Activated B cell treated with CpG ODN at 0.5 μM for 24 hours (primary cell): ENCODE measurements at regions not wholly inside any gene's neighbourhood (a gene's known extent, or its start where the extent isn't known, plus 50 kb on each side); places are given as distances from the start of the nearest gene placed in this dataset.
"Not testable (repeated sequence)": the region's sequence is repeated elsewhere in the genome, so short reads cannot be mapped to it uniquely, and the experiment has no call there.

Source experiments
- ATAC-seq: fragments of 200-7000 bp; cut with Tn5 transposase; one replicate; pipeline ENCODE4 v1.10.0; 2021; ENCODE audit warnings: low read depth, mild to moderate bottlenecking, moderate library complexity
- CTCF ChIA-PET: fragments of 350-600 bp; sonication (Branson Sonifier 250); formaldehyde crosslinking; loops from one replicate; lab custom pipeline; 2021; ENCODE audit warnings: antibody characterized with exemption; lab: Charles Lee
- POLR2A ChIA-PET: fragments of 350-600 bp; sonication (Branson Sonifier 250); formaldehyde crosslinking; loops from one replicate; lab custom pipeline; 2021; ENCODE audit warnings: antibody characterized with exemption; lab: Charles Lee
- DNase-seq: peaks from one replicate; pipeline ENCODE4 v3.0.0; 2022
- H3K27ac Mint-ChIP-seq: one replicate; pipeline ENCODE4 v1.8.0; 2020; ENCODE audit warnings: mixed read lengths
- H3K27me3 Mint-ChIP-seq: one replicate; pipeline ENCODE4 v1.8.0; 2021; ENCODE audit warnings: mixed read lengths
- H3K36me3 Mint-ChIP-seq: one replicate; pipeline ENCODE4 v1.8.0; 2021; ENCODE audit warnings: low read depth, mixed read lengths
- H3K4me1 Mint-ChIP-seq: one replicate; pipeline ENCODE4 v1.8.0; 2021; ENCODE audit warnings: mixed read lengths
- H3K4me3 Mint-ChIP-seq: one replicate; pipeline ENCODE4 v1.8.0; 2020; ENCODE audit warnings: mild to moderate bottlenecking, mixed read lengths
- H3K9me3 Mint-ChIP-seq: one replicate; pipeline ENCODE4 v1.8.0; 2020; ENCODE audit warnings: mixed read lengths
- intact Hi-C: fragments of 100-400 bp; cut with micrococcal nuclease; formaldehyde crosslinking; loops from one replicate; pipeline ENCODE4 v1.15.1; 2024
- TF ChIP-seq, protein P1 (sequence below): fragments of 200-600 bp; IDR thresholded peaks from one replicate; pipeline ENCODE4 v1.8.0; 2022; ENCODE audit warnings: antibody characterized with exemption, mild to moderate bottlenecking

GRCh38 chr11:109051200-109051599 is 370.8 kb upstream of the C11orf87 start:
- H3K9me3 Mint-ChIP-seq: peaks cover 2% of the 10 kb centered on the region
- CTCF ChIA-PET: no interaction called here
- H3K4me1 Mint-ChIP-seq: no peaks in the 10 kb centered on the region
- TF ChIP-seq, protein P1, sequence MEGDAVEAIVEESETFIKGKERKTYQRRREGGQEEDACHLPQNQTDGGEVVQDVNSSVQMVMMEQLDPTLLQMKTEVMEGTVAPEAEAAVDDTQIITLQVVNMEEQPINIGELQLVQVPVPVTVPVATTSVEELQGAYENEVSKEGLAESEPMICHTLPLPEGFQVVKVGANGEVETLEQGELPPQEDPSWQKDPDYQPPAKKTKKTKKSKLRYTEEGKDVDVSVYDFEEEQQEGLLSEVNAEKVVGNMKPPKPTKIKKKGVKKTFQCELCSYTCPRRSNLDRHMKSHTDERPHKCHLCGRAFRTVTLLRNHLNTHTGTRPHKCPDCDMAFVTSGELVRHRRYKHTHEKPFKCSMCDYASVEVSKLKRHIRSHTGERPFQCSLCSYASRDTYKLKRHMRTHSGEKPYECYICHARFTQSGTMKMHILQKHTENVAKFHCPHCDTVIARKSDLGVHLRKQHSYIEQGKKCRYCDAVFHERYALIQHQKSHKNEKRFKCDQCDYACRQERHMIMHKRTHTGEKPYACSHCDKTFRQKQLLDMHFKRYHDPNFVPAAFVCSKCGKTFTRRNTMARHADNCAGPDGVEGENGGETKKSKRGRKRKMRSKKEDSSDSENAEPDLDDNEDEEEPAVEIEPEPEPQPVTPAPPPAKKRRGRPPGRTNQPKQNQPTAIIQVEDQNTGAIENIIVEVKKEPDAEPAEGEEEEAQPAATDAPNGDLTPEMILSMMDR: no peak
- DNase-seq (no peak), ATAC-seq (no peak)
- intact Hi-C loops: no loop called here
- H3K27me3 Mint-ChIP-seq: no peaks in the 10 kb centered on the region
- no peak overlapping the region for H3K4me3 Mint-ChIP-seq
- no peak overlapping the region for H3K27ac Mint-ChIP-seq
- H3K36me3 Mint-ChIP-seq: no peaks in the 10 kb centered on the region
- POLR2A ChIA-PET: no interaction called here

- intact Hi-C loops: no loop called here
- ATAC-seq (no peak), DNase-seq (no peak)
- Mint-ChIP-seq H3K27me3 (peaks cover 4% of the 10 kb centered on the region), H3K36me3 (no peaks in the 10 kb centered on the region), H3K27ac (no peak overlapping the region), H3K9me3 (no peaks in the 10 kb centered on the region), H3K4me3 (no peak overlapping the region), H3K4me1 (no peaks in the 10 kb centered on the region)
- POLR2A ChIA-PET: no interaction called here
- CTCF ChIA-PET: no interaction called here
- TF ChIP-seq, protein P1: no peak
Observed at GRCh38 chr11:109059402-109059801, 362.6 kb upstream of the C11orf87 start.

- CTCF ChIA-PET: no interaction called here
- intact Hi-C loops: no loop called here
- POLR2A ChIA-PET: no interaction called here
- no peak overlapping the region for H3K4me3 Mint-ChIP-seq
- TF ChIP-seq, protein P1: no peak
- no peak for DNase-seq
- ATAC-seq: no peak
- no peaks in the 10 kb centered on the region for H3K4me1 Mint-ChIP-seq
- no peaks in the 10 kb centered on the region for H3K36me3 Mint-ChIP-seq
- H3K9me3 Mint-ChIP-seq: no peaks in the 10 kb centered on the region
- peaks cover 4% of the 10 kb centered on the region for H3K27me3 Mint-ChIP-seq
- no peak overlapping the region for H3K27ac Mint-ChIP-seq
Observed at GRCh38 chr11:109061394-109061793, 360.6 kb upstream of the C11orf87 start.

GRCh38 chr11:109062445-109062844 is 359.5 kb upstream of the C11orf87 start:
- ChIA-PET POLR2A (no interaction called here), CTCF (no interaction called here)
- Mint-ChIP-seq H3K36me3 (no peaks in the 10 kb centered on the region), H3K4me1 (no peaks in the 10 kb centered on the region), H3K9me3 (no peaks in the 10 kb centered on the region), H3K27me3 (peaks cover 4% of the 10 kb centered on the region), H3K27ac (no peak overlapping the region), H3K4me3 (no peak overlapping the region)
- DNase-seq: no peak
- ATAC-seq: no peak
- intact Hi-C loops: no loop called here
- TF ChIP-seq, protein P1: no peak

- TF ChIP-seq, protein P1: no peak
- CTCF ChIA-PET: no interaction called here
- Mint-ChIP-seq H3K27ac (no peak overlapping the region), H3K4me3 (no peak overlapping the region), H3K36me3 (no peaks in the 10 kb centered on the region), H3K4me1 (no peaks in the 10 kb centered on the region), H3K27me3 (peaks cover 4% of the 10 kb centered on the region), H3K9me3 (no peaks in the 10 kb centered on the region)
- ATAC-seq (no peak), DNase-seq (no peak)
- intact Hi-C loops: no loop called here
- POLR2A ChIA-PET: no interaction called here
Observed at GRCh38 chr11:109062871-109063270, 359.1 kb upstream of the C11orf87 start.

GRCh38 chr11:109064618-109065311 is 357.2 kb upstream of the C11orf87 start:
- intact Hi-C loops, POLR2A ChIA-PET, ATAC-seq, H3K27me3 Mint-ChIP-seq, CTCF ChIA-PET, H3K4me3 Mint-ChIP-seq, H3K27ac Mint-ChIP-seq, H3K4me1 Mint-ChIP-seq, H3K36me3 Mint-ChIP-seq, DNase-seq, H3K9me3 Mint-ChIP-seq: not testable (repeated sequence)
